ENCODE measurements at regions not wholly inside any gene's neighbourhood (a gene's known extent, or its start where the extent isn't known, plus 50 kb on each side); places are given as distances from the start of the nearest gene placed in this dataset.

DNA sequence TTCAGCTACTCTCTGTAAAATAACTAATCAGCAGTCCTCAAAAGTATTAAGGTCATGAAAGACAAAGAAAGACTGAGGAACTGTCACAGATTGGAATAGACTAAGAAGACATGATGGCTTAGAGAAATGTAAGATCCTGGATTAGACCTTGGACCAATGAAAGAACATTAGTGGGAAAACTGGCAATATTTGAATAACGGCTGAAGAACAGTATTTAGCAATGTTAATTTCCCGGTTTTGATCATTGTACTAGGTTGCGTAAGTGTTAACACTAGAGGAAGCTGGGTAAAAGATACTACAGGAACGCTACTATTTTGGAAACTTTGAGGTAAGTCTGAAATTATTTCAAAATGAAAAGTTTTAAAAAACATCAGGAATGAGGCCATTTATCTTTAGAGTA, 98.8 kb upstream of the RESF1 start:
- Histone ChIP-seq H3T11ph (ENCODE audit: low read length) (no peak overlapping the region), H3K27ac (ENCODE audit: insufficient read length, low read depth, low read length) (no peak overlapping the region), H4K5ac (ENCODE audit: insufficient read length, low read depth, low read length) (no peak overlapping the region), H3K23me2 (ENCODE audit: insufficient read length, low read depth, low read length, poor library complexity, severe bottlenecking) (no peaks in the 10 kb centered on the region), H2BK120ac (ENCODE audit: low read depth, low read length, poor library complexity, severe bottlenecking) (no peak overlapping the region), H3K4ac (ENCODE audit: low read depth, low read length) (no peak overlapping the region), H3K23ac (ENCODE audit: insufficient read length, low read depth, low read length) (no peak overlapping the region), H2BK15ac (ENCODE audit: low read depth, low read length) (no peak overlapping the region), H3K9me3 (ENCODE audit: control insufficient read depth, low read depth, low read length) (no peaks in the 10 kb centered on the region), H4K20me1 (ENCODE audit: control insufficient read depth, insufficient read depth, insufficient read length) (no peaks in the 10 kb centered on the region), H3K56ac (ENCODE audit: insufficient read length, low read depth, low read length) (no peak overlapping the region), H4K8ac (replicated peaks; ENCODE audit: insufficient read length, low read depth, low read length) (no peak overlapping the region), H3K18ac (ENCODE audit: insufficient read length, low read depth, low read length) (no peak overlapping the region), H3K4me2 (ENCODE audit: insufficient read depth, insufficient read length, low read length) (no peak overlapping the region), H3K9ac (ENCODE audit: extremely low read depth, insufficient read length, low read length) (no peak overlapping the region), H3K79me1 (ENCODE audit: insufficient read depth, low read depth, low read length, poor library complexity, severe bottlenecking) (no peaks in the 10 kb centered on the region), H3K27me3 (ENCODE audit: insufficient read depth, low read length) (no peaks in the 10 kb centered on the region), H2BK12ac (ENCODE audit: insufficient read length, low read depth, low read length) (no peak overlapping the region), H2AFZ (ENCODE audit: low read length) (no peak overlapping the region), H3K79me2 (ENCODE audit: insufficient read depth, low read length) (no peaks in the 10 kb centered on the region), H2BK5ac (ENCODE audit: insufficient read length, low read length) (no peak overlapping the region), H2AK5ac (ENCODE audit: insufficient read length, low read length) (no peak overlapping the region), H3K14ac (ENCODE audit: insufficient read depth, low read length) (no peak overlapping the region), H2BK20ac (ENCODE audit: low read depth, low read length, poor library complexity, severe bottlenecking) (no peak overlapping the region), H4K91ac (ENCODE audit: insufficient read length, low read depth, low read length) (no peak overlapping the region), H3K4me1 (ENCODE audit: insufficient read depth, low read length) (no peaks in the 10 kb centered on the region)
- Mint-ChIP-seq H3K27me3 (ENCODE audit: low read depth) (no peaks in the 10 kb centered on the region), H3K27ac (no peak overlapping the region), H3K4me3 (no peak overlapping the region), H3K36me3 (ENCODE audit: insufficient read depth in 1 of 3, low read depth in 3 of 3) (peaks cover 0 to 6% (median 4%) of the 10 kb centered on the region in 3 experiments; a peak in 2 of 7 replicates), H3K9me3 (peaks cover 0 to 2% of the 10 kb centered on the region in 2 experiments; a peak in 3 of 5 replicates), H3K4me1 (no peaks in the 10 kb centered on the region)
- no peak for DNase-seq
- TF ChIP-seq CTCF (conservative IDR thresholded peaks at IDR 0.05), result no peak
- WGBS (ENCODE audit: extremely low coverage, insufficient read length, low lambda C conversion rate), result no CpG with 5 or more reads among the region's 4 CpGs
